ENCODE measurements at regions not wholly inside any gene's neighbourhood (a gene's known extent, or its start where the extent isn't known, plus 50 kb on each side); places are given as distances from the start of the nearest gene placed in this dataset.

- H3K27ac ChIP-seq (ENCODE audit: low read depth), result no peak overlapping the region
- Mint-ChIP-seq H3K9me3 (peaks cover 1% of the 10 kb centered on the region; the same call in 1 of the 3 replicates), H3K36me3 (ENCODE audit: low read depth) (no peaks in the 10 kb centered on the region), H3K27me3 (ENCODE audit: insufficient read depth, low read depth, poor library complexity) (no peaks in the 10 kb centered on the region), H3K4me3 (no peak overlapping the region), H3K27ac (no peak overlapping the region), H3K4me1 (peaks cover 5% of the 10 kb centered on the region; the same call in 1 of the 3 replicates)
- no peak overlapping the region for H3K4me2 ChIP-seq
- no peaks in the 10 kb centered on the region for H3K36me3 ChIP-seq (ENCODE audit: insufficient read depth)
- no peak overlapping the region for H2AFZ ChIP-seq
- no peak overlapping the region for H3K4me3 ChIP-seq
- ATAC-seq, result no peak
- no peaks in the 10 kb centered on the region for H3K79me2 ChIP-seq (replicated peaks; ENCODE audit: insufficient read depth)
- no peaks in the 10 kb centered on the region for H3K4me1 ChIP-seq (ENCODE audit: insufficient read depth)
- TF ChIP-seq NANOG (IDR thresholded peaks at IDR 0.05; ENCODE audit: borderline replicate concordance), result no peak
- no peak for TF ChIP-seq STAT1 (IDR thresholded peaks at IDR 0.05; ENCODE audit: unreplicated experiment)
- no peak for TF ChIP-seq ZNF114 (CRISPR knock-in tag; IDR thresholded peaks at IDR 0.05)
- no peak for TF ChIP-seq CTCF (conservative IDR thresholded peaks at IDR 0.05; ENCODE audit: low read depth in 2 of 2)
- no peak for TF ChIP-seq JUNB (IDR thresholded peaks at IDR 0.05; ENCODE audit: unreplicated experiment)
- no peak for TF ChIP-seq CREB1 (CRISPR knock-in tag; IDR thresholded peaks at IDR 0.05; ENCODE audit: low read depth)
- TF ChIP-seq EZH2 (IDR thresholded peaks at IDR 0.05; ENCODE audit: low read depth, unreplicated experiment), result no peak
- no peak for TF ChIP-seq REST (IDR thresholded peaks at IDR 0.05; ENCODE audit: unreplicated experiment)
- no peak for TF ChIP-seq ZNF331 (CRISPR knock-in tag; IDR thresholded peaks at IDR 0.05; ENCODE audit: low read depth)
- no peak for TF ChIP-seq EZH2phosphoT487 (IDR thresholded peaks at IDR 0.05; ENCODE audit: unreplicated experiment)
- TF ChIP-seq POLR2AphosphoS5 (IDR thresholded peaks at IDR 0.05; ENCODE audit: low read depth), result no peak
- no peak for TF ChIP-seq ZNF462 (CRISPR knock-in tag; IDR thresholded peaks at IDR 0.05)
- TF ChIP-seq ETS1 (IDR thresholded peaks at IDR 0.05), result no peak
- H3K27me3 ChIP-seq (ENCODE audit: insufficient read depth), result no peaks in the 10 kb centered on the region
- H4K20me1 ChIP-seq (replicated peaks; ENCODE audit: insufficient read depth), result no peaks in the 10 kb centered on the region
- DNase-seq (ENCODE audit: low spot score), result no peak
- no peaks in the 10 kb centered on the region for H3F3A ChIP-seq (replicated peaks; ENCODE audit: low read depth)
- no peaks in the 10 kb centered on the region for H3K9me2 ChIP-seq (ENCODE audit: insufficient read depth)
Observed at GRCh38 chr3:30964612-30965011, 70.2 kb upstream of the GADL1 start.
